ENCODE measurements at regions not wholly inside any gene's neighbourhood (a gene's known extent, or its start where the extent isn't known, plus 50 kb on each side); places are given as distances from the start of the nearest gene placed in this dataset.

- no peak for DNase-seq
- no peaks in the 10 kb centered on the region for H3K36me3 ChIP-seq
- no peaks in the 10 kb centered on the region for H3K4me1 ChIP-seq
- H3K27ac ChIP-seq, result no peak overlapping the region
- H3K9me3 ChIP-seq, result no peaks in the 10 kb centered on the region
- TF ChIP-seq POLR2A (IDR thresholded peaks at IDR 0.05) (no peak), CTCF (IDR thresholded peaks at IDR 0.05) (no peak)
- H3K27me3 ChIP-seq, result no peaks in the 10 kb centered on the region
- H3K4me3 ChIP-seq, result no peak overlapping the region
Measured at GRCh38 chr16:8469102-8469778, 121.1 kb downstream of the TMEM114 start.

DNA sequence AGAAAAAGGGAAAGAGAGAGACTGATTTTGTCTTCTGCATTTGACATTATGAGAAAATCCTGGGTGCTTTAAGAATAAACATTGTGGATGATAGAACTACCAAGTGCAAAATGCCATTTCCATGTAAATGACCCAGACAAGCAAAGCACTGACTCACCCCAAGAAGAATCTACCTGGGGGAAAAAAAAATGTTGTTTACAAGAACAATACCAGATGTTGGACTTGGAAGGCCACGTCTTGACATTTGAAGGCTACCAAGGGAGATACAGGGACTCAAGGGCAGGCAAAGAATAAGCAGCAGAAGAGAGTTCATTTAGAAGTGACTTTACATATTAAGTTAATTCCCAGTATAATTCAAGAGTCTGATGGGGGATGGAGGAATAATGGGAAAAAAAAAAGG is 125.3 kb downstream of the TMEM114 start:
- Histone ChIP-seq H3K27me3 (no peaks in the 10 kb centered on the region), H3K4me3 (no peak overlapping the region), H3K4me1 (no peaks in the 10 kb centered on the region), H3K36me3 (no peaks in the 10 kb centered on the region), H3K9me3 (no peaks in the 10 kb centered on the region), H3K27ac (no peak overlapping the region)
- TF ChIP-seq CTCF (IDR thresholded peaks at IDR 0.05) (no peak), POLR2A (IDR thresholded peaks at IDR 0.05) (no peak)
- DNase-seq, result no peak

DNA sequence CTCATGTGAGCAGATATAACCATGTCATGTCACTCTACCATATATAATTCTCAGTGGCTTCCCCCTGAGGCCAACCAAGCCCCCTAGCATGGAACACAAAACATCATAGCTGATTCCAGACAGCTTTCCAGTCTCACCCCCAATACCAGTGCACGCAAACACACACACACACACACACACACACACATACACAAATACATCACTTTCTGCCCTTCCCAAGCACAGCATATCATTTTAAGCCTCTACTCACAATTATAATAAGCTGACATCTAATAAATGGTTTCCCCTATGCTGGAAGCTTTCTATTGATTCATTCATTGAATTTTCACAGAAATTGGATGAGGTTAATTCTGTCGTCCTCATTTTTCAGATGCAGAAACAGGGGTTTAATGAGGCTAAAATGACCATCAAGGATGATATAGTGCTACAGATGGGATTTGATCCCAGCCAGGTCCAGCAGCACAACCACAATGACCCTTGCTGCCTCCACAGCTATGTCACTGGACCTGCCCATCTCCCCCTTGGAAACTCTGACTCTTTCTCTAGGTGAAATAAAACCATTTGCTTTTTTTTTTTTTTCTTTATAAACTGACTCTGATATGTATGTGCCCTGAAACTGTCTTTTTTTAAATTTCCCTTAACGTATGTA is 131.1 kb downstream of the TMEM114 start:
- no peaks in the 10 kb centered on the region for H3K27me3 ChIP-seq
- TF ChIP-seq CTCF (IDR thresholded peaks at IDR 0.05) (no peak), POLR2A (IDR thresholded peaks at IDR 0.05) (no peak)
- H3K4me3 ChIP-seq, result no peak overlapping the region
- no peak overlapping the region for H3K27ac ChIP-seq
- H3K9me3 ChIP-seq, result no peaks in the 10 kb centered on the region
- no peaks in the 10 kb centered on the region for H3K36me3 ChIP-seq
- H3K4me1 ChIP-seq, result no peaks in the 10 kb centered on the region
- DNase-seq, result no peak

GRCh38 chr16:8458481-8459046 is 131.7 kb downstream of the TMEM114 start:
- H3K27ac ChIP-seq, result no peak overlapping the region
- H3K4me3 ChIP-seq, result no peak overlapping the region
- no peaks in the 10 kb centered on the region for H3K27me3 ChIP-seq
- TF ChIP-seq POLR2A (IDR thresholded peaks at IDR 0.05) (no peak), CTCF (IDR thresholded peaks at IDR 0.05) (no peak)
- H3K36me3 ChIP-seq, result no peaks in the 10 kb centered on the region
- DNase-seq, result no peak
- H3K4me1 ChIP-seq, result no peaks in the 10 kb centered on the region
- H3K9me3 ChIP-seq, result no peaks in the 10 kb centered on the region

GRCh38 chr16:8453359-8453758 is 137.0 kb downstream of the TMEM114 start:
- DNase-seq, result no peak
- no peaks in the 10 kb centered on the region for H3K36me3 ChIP-seq
- TF ChIP-seq CTCF (IDR thresholded peaks at IDR 0.05) (no peak), POLR2A (IDR thresholded peaks at IDR 0.05) (no peak)
- no peaks in the 10 kb centered on the region for H3K9me3 ChIP-seq
- no peaks in the 10 kb centered on the region for H3K27me3 ChIP-seq
- no peak overlapping the region for H3K4me3 ChIP-seq
- H3K4me1 ChIP-seq, result no peaks in the 10 kb centered on the region
- H3K27ac ChIP-seq, result no peak overlapping the region
